B cell (primary cell): ENCODE measurements at regions not wholly inside any gene's neighbourhood (a gene's known extent, or its start where the extent isn't known, plus 50 kb on each side); places are given as distances from the start of the nearest gene placed in this dataset.

Experiments
- ATAC-seq: fragments of 200-7000 bp; cut with Tn5 transposase; one replicate; pipeline ENCODE4 v1.10.0; 2021; ENCODE audit warnings: low read depth, mild to moderate bottlenecking, moderate number of reproducible peaks, moderate library complexity
- CTCF ChIA-PET: fragments of 350-600 bp; sonication (Branson Sonifier 250); formaldehyde crosslinking; loops from one replicate; lab custom pipeline; 2021; ENCODE audit warnings: antibody characterized with exemption, inconsistent platforms; lab: Charles Lee
- POLR2A ChIA-PET: fragments of 350-600 bp; sonication (Branson Sonifier 250); formaldehyde crosslinking; loops from one replicate; lab custom pipeline; 2021; ENCODE audit warnings: antibody characterized with exemption; lab: Charles Lee
- DNase-seq: peaks from one replicate; pipeline ENCODE4 v3.0.0; 2013
- H2AFZ ChIP-seq: 2 replicates; pipeline ENCODE4 v1.6.1; 2012; ENCODE audit warnings: mild to moderate bottlenecking, low read depth, low read length; ENCODE audit not compliant: insufficient read depth, poor library complexity, severe bottlenecking
- H3K27ac ChIP-seq, 2 donors: 1 replicate in 1 of 2; 2 replicates in 1 of 2; pipeline ENCODE4 v1.5.1; 2012 to 2013; ENCODE audit warnings: low read length in 2 of 2, mild to moderate bottlenecking in 2 of 2, moderate library complexity in 1 of 2
- H3K27me3 ChIP-seq, 4 experiments: fragments of 200-600 bp in 1 of 4; sonication (generic) in 1 of 4; replicated peaks in 1 of 4; 1 replicate in 2 of 4; 2 replicates in 2 of 4; pipeline versions ENCODE4 v1.6.1 to v1.7.0; 2013 to 2016; ENCODE audit warnings: low read length in 3 of 4, mild to moderate bottlenecking in 2 of 4, mixed read lengths in 1 of 4, moderate library complexity in 1 of 4; ENCODE audit not compliant: insufficient read depth in 4 of 4, control insufficient read depth in 3 of 4; ENCODE audit errors: control extremely low read depth in 1 of 4
- H3K36me3 ChIP-seq, 2 experiments: replicated peaks in 1 of 2; 1 replicate in 1 of 2; 2 replicates in 1 of 2; pipeline versions ENCODE4 v1.6.1 to v1.7.1; 2013; ENCODE audit warnings: low read length in 1 of 2; ENCODE audit not compliant: insufficient read depth in 2 of 2, control insufficient read depth in 1 of 2; ENCODE audit errors: control extremely low read depth in 1 of 2, extremely low read depth in 1 of 2
- H3K4me1 ChIP-seq, 2 donors: fragments of 200-600 bp in 1 of 2; sonication (generic) in 1 of 2; 1 replicate in 1 of 2; 2 replicates in 1 of 2; pipeline versions ENCODE4 v1.5.1 to v1.6.1; 2013 to 2017; ENCODE audit warnings: low read length in 2 of 2; ENCODE audit not compliant: control insufficient read depth in 2 of 2, insufficient read depth in 2 of 2
- H3K4me2 ChIP-seq: replicated peaks from 2 replicates; pipeline ENCODE3; 2012; ENCODE audit warnings: mild to moderate bottlenecking, low read depth, low read length; ENCODE audit not compliant: poor library complexity, severe bottlenecking
- H3K4me3 ChIP-seq, 5 experiments: fragments of 200-600 bp in 1 of 5; sonication (generic) in 1 of 5; 1 replicate in 3 of 5; 2 replicates in 2 of 5; pipeline versions ENCODE4 v1.5.1 to v1.7.0; 2011 to 2016; ENCODE audit warnings: low read length in 4 of 5, mild to moderate bottlenecking in 4 of 5, low read depth in 2 of 5, control low read depth in 1 of 5, moderate library complexity in 1 of 5; ENCODE audit not compliant: insufficient read depth in 1 of 5; ENCODE audit errors: control extremely low read depth in 1 of 5, extremely low read depth in 1 of 5
- H3K79me2 ChIP-seq: fragments of 200-600 bp; sonication (generic); one replicate; pipeline ENCODE4 v1.6.0; 2016; ENCODE audit warnings: low read length; ENCODE audit not compliant: control insufficient read depth, insufficient read depth
- H3K9ac ChIP-seq: fragments of 200-600 bp; sonication (generic); 2 replicates; pipeline ENCODE4 v1.6.1; 2017; ENCODE audit warnings: mild to moderate bottlenecking, low read length, moderate library complexity
- H3K9me3 ChIP-seq, 3 donors: one replicate each; pipeline versions ENCODE4 v1.6.1 to v1.7.1; 2013; ENCODE audit warnings: low read length in 2 of 3; ENCODE audit not compliant: control insufficient read depth in 2 of 3, insufficient read depth in 1 of 3; ENCODE audit errors: control extremely low read depth in 1 of 3
- H4K20me1 ChIP-seq: 2 replicates; pipeline ENCODE4 v1.6.0; 2012; ENCODE audit warnings: mild to moderate bottlenecking, low read length; ENCODE audit not compliant: insufficient read depth, control insufficient read depth, poor library complexity, severe bottlenecking
- H3K27ac Mint-ChIP-seq: one replicate; pipeline ENCODE4 v1.8.0; 2021; ENCODE audit warnings: mixed read lengths
- H3K27me3 Mint-ChIP-seq: one replicate; pipeline ENCODE4 v1.8.0; 2021; ENCODE audit warnings: mixed read lengths
- H3K4me1 Mint-ChIP-seq: one replicate; pipeline ENCODE4 v1.8.0; 2021; ENCODE audit warnings: mixed read lengths
- H3K4me3 Mint-ChIP-seq: one replicate; pipeline ENCODE4 v1.8.0; 2021; ENCODE audit warnings: mixed read lengths
- H3K9me3 Mint-ChIP-seq: one replicate; pipeline ENCODE4 v1.8.0; 2022; ENCODE audit warnings: mixed read lengths; ENCODE audit not compliant: insufficient read depth
- CTCF ChIP-seq: fragments of 200-600 bp; IDR thresholded peaks from one replicate; pipeline ENCODE4 v1.8.0; 2022; ENCODE audit warnings: antibody characterized with exemption, mild to moderate bottlenecking
- EZH2 ChIP-seq: IDR thresholded peaks from 2 replicates; pipeline ENCODE4 v1.6.1; 2012; ENCODE audit warnings: borderline replicate concordance, low read depth, mild to moderate bottlenecking, moderate library complexity, low read length; ENCODE audit not compliant: insufficient read depth, poor library complexity, severe bottlenecking
- WGBS: methylation state at CpG from one replicate; pipeline ENCODE4 v1.1.5; 2013; ENCODE audit warnings: missing lambda C conversion rate; ENCODE audit not compliant: insufficient coverage; 5-methylcytosine and 5-hydroxymethylcytosine counted together
- intact Hi-C: fragments of 100-400 bp; cut with micrococcal nuclease; formaldehyde crosslinking; loops from one replicate; pipeline ENCODE4 v1.10.0; 2022

DNA sequence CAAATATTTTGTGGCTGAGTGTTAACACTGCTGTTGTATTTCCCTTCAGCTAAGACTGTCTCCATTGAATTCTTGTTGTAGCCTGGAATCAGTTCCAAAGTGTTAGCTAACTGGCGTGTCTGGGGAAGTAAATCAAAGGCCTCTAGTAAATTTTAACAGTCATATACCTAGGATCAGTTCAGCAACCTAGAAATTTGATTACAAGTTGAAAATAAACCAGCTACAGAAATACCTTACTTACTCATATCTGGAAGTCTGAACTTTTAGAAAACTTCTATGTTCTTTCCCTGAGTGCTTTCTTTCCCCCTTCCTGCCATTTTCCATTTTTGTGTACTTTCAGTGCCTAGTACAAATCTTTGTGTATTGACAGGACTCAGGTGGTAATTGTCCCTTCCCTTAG lies 396.7 kb upstream of the DCC start:
- DNase-seq = no peak
- Histone ChIP-seq H4K20me1 (no peaks in the 10 kb centered on the region), H2AFZ (no peak overlapping the region), H3K4me2 (no peak overlapping the region), H3K27ac (no peak overlapping the region), H3K4me3 (no peak overlapping the region), H3K79me2 (no peaks in the 10 kb centered on the region), H3K9me3 (peaks cover 0 to 3% (median 0%) of the 10 kb centered on the region in 3 donors), H3K36me3 (no peaks in the 10 kb centered on the region), H3K27me3 (no peaks in the 10 kb centered on the region), H3K4me1 (no peaks in the 10 kb centered on the region), H3K9ac (no peak overlapping the region)
- Mint-ChIP-seq H3K4me1 (no peaks in the 10 kb centered on the region), H3K4me3 (no peak overlapping the region), H3K9me3 (no peaks in the 10 kb centered on the region), H3K27ac (no peak overlapping the region), H3K27me3 (no peaks in the 10 kb centered on the region)
- CTCF ChIA-PET = no interaction called here
- POLR2A ChIA-PET = no interaction called here
- TF ChIP-seq EZH2 (no peak), CTCF (no peak)
- intact Hi-C loops = no loop called here
- no CpG with 5 or more reads among the region's 1 CpG for WGBS
- no peak for ATAC-seq

GRCh38 chr18:51946946-51947345 lies 393.1 kb upstream of the DCC start:
- ATAC-seq (no peak), DNase-seq (no peak)
- Histone ChIP-seq H3K27ac (no peak overlapping the region), H4K20me1 (no peaks in the 10 kb centered on the region), H3K27me3 (no peaks in the 10 kb centered on the region), H3K9ac (no peak overlapping the region), H3K4me1 (no peaks in the 10 kb centered on the region), H2AFZ (no peak overlapping the region), H3K4me3 (no peak overlapping the region), H3K4me2 (no peak overlapping the region), H3K36me3 (no peaks in the 10 kb centered on the region), H3K79me2 (no peaks in the 10 kb centered on the region), H3K9me3 (peaks cover 0 to 7% (median 0%) of the 10 kb centered on the region in 3 donors)
- no CpG with 5 or more reads among the region's 4 CpGs for WGBS
- Mint-ChIP-seq H3K4me1 (no peaks in the 10 kb centered on the region), H3K9me3 (no peaks in the 10 kb centered on the region), H3K4me3 (no peak overlapping the region), H3K27ac (no peak overlapping the region), H3K27me3 (no peaks in the 10 kb centered on the region)
- intact Hi-C loops = no loop called here
- POLR2A ChIA-PET = no interaction called here
- CTCF ChIA-PET = no interaction called here
- TF ChIP-seq CTCF = no peak
- no peak for TF ChIP-seq EZH2
